K562 (cell line): ENCODE measurements at regions not wholly inside any gene's neighbourhood (a gene's known extent, or its start where the extent isn't known, plus 50 kb on each side); places are given as distances from the start of the nearest gene placed in this dataset.

Source experiments
- ATF3 ChIP-seq, 2 experiments: fragments of 450-650 bp in 1 of 2; sonication (generic) in 1 of 2; formaldehyde crosslinking in 1 of 2; IDR thresholded peaks in 1 of 2; conservative IDR thresholded peaks in 1 of 2; 2 replicates each; pipeline versions ENCODE4 v1.6.1 to v1.8.1; 2016 to 2023; ENCODE audit warnings: mild to moderate bottlenecking in 2 of 2, moderate library complexity in 2 of 2, inconsistent platforms in 1 of 2, missing genetic modification reagents in 1 of 2
- CEBPB ChIP-seq: fragments of 450-650 bp; IDR thresholded peaks from 2 replicates; pipeline ENCODE4 v1.6.1; 2016; ENCODE audit warnings: missing genetic modification characterization, missing compliant biosample characterization
- JUN ChIP-seq, 2 experiments: sonication (generic) in 1 of 2; formaldehyde crosslinking in 1 of 2; IDR thresholded peaks; 2 replicates each; pipeline versions ENCODE4 v1.6.1 to v1.8.0; 2012 to 2022; ENCODE audit warnings: borderline replicate concordance in 2 of 2, mild to moderate bottlenecking in 2 of 2, improper control_type of control experiment in 1 of 2, low read depth in 1 of 2, low read length in 1 of 2, missing genetic modification reagents in 1 of 2
- POLR2AphosphoS5 ChIP-seq: IDR thresholded peaks from 2 replicates; pipeline ENCODE4 v1.6.1; 2011; ENCODE audit warnings: mild to moderate bottlenecking, low read depth, low read length, moderate library complexity; ENCODE audit not compliant: control insufficient read depth, insufficient read depth
- PPARD ChIP-seq: fragments of 250-450 bp; sonication (Bioruptor Pico); IDR thresholded peaks from 2 replicates; pipeline ENCODE4 v1.8.0; 2022; ENCODE audit warnings: inconsistent platforms, mild to moderate bottlenecking, moderate library complexity
- RBM39 ChIP-seq: fragments of 200-400 bp; formaldehyde crosslinking; optimal IDR thresholded peaks from 2 replicates; pipeline ENCODE3; 2018; ENCODE audit warnings: low read depth, low read length
- SMC3 ChIP-seq: conservative IDR thresholded peaks from 2 replicates; pipeline ENCODE4 v1.6.1; 2011; ENCODE audit warnings: low read depth, low read length, improper control_type of control experiment; ENCODE audit not compliant: insufficient read depth
- ZFX ChIP-seq: sonication (generic); formaldehyde crosslinking; IDR thresholded peaks from 2 replicates; pipeline ENCODE4 v1.8.0; 2022; ENCODE audit warnings: mild to moderate bottlenecking, missing genetic modification reagents, moderate library complexity
- TF ChIP-seq, protein P1 (sequence below), 3 experiments: IDR thresholded peaks in 2 of 3; conservative IDR thresholded peaks in 1 of 3; 2 replicates each; pipeline ENCODE4 v1.5.1; 2011 to 2012; ENCODE audit warnings: low read length in 3 of 3, mild to moderate bottlenecking in 3 of 3, control low read depth in 2 of 3, improper control_type of control experiment in 1 of 3, inconsistent platforms in 1 of 3, low read depth in 1 of 3, mixed read lengths in 1 of 3, moderate library complexity in 1 of 3; ENCODE audit not compliant: insufficient read depth in 2 of 3

GRCh38 chr1:199784138-199784895 is 243.2 kb upstream of the NR5A2 start:
- TF ChIP-seq, protein P1, sequence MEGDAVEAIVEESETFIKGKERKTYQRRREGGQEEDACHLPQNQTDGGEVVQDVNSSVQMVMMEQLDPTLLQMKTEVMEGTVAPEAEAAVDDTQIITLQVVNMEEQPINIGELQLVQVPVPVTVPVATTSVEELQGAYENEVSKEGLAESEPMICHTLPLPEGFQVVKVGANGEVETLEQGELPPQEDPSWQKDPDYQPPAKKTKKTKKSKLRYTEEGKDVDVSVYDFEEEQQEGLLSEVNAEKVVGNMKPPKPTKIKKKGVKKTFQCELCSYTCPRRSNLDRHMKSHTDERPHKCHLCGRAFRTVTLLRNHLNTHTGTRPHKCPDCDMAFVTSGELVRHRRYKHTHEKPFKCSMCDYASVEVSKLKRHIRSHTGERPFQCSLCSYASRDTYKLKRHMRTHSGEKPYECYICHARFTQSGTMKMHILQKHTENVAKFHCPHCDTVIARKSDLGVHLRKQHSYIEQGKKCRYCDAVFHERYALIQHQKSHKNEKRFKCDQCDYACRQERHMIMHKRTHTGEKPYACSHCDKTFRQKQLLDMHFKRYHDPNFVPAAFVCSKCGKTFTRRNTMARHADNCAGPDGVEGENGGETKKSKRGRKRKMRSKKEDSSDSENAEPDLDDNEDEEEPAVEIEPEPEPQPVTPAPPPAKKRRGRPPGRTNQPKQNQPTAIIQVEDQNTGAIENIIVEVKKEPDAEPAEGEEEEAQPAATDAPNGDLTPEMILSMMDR (IDR thresholded peaks at IDR 0.05 in 2 of 3, conservative IDR thresholded peaks at IDR 0.05 in 1 of 3; ENCODE audit: insufficient read depth in 2 of 3, low read depth in 1 of 3, low read length in 3 of 3), result no peak
- TF ChIP-seq ZFX (CRISPR knock-in tag) (no peak), SMC3 (no peak), PPARD (no peak), POLR2AphosphoS5 (no peak), RBM39 (no peak), CEBPB (tag) (no peak), JUN (IDR thresholded peaks at IDR 0.05; ENCODE audit: borderline replicate concordance, low read depth, low read length) (no peak), JUN (CRISPR knock-in tag; IDR thresholded peaks at IDR 0.05; ENCODE audit: borderline replicate concordance) (no peak), ATF3 (IDR thresholded peaks at IDR 0.05) (no peak), ATF3 (CRISPR knock-in tag; conservative IDR thresholded peaks at IDR 0.05) (no peak)
